Neuronal stem cell (in vitro differentiated cells): ENCODE measurements at regions not wholly inside any gene's neighbourhood (a gene's known extent, or its start where the extent isn't known, plus 50 kb on each side); places are given as distances from the start of the nearest gene placed in this dataset.

Experiments used
- DNase-seq: peaks from one replicate; pipeline ENCODE4 v3.0.0-alpha.2; 2013; ENCODE audit warnings: low spot score
- H2AFZ ChIP-seq: one replicate; pipeline ENCODE4 v1.6.1; 2013; ENCODE audit warnings: mild to moderate bottlenecking, low read length, inconsistent platforms
- H2AK5ac ChIP-seq: 2 replicates; pipeline ENCODE4 v1.6.1; 2013; ENCODE audit warnings: low read depth, mild to moderate bottlenecking, inconsistent platforms, low read length, moderate library complexity, mixed read lengths
- H2BK120ac ChIP-seq: 2 replicates; pipeline ENCODE4 v1.6.1; 2013; ENCODE audit warnings: low read depth, mild to moderate bottlenecking, inconsistent platforms, low read length, moderate library complexity, mixed read lengths
- H2BK12ac ChIP-seq: one replicate; pipeline ENCODE4 v1.6.1; 2013; ENCODE audit warnings: low read length, inconsistent platforms
- H2BK15ac ChIP-seq: 2 replicates; pipeline ENCODE4 v1.6.1; 2013; ENCODE audit warnings: mild to moderate bottlenecking, low read length, inconsistent platforms, mixed read lengths
- H2BK5ac ChIP-seq: one replicate; pipeline ENCODE4 v1.6.1; 2013; ENCODE audit warnings: inconsistent platforms, mild to moderate bottlenecking, low read length, moderate library complexity
- H3K14ac ChIP-seq: one replicate; pipeline ENCODE4 v1.6.1; 2013; ENCODE audit warnings: low read length, inconsistent platforms
- H3K18ac ChIP-seq: 2 replicates; pipeline ENCODE4 v1.6.1; 2013; ENCODE audit warnings: low read length, inconsistent platforms
- H3K23ac ChIP-seq: 2 replicates; pipeline ENCODE4 v1.6.1; 2013; ENCODE audit warnings: low read depth, mild to moderate bottlenecking, mixed read lengths, low read length, inconsistent platforms; ENCODE audit not compliant: poor library complexity
- H3K27ac ChIP-seq: replicated peaks from 3 replicates; pipeline ENCODE4 v1.5.1; 2013; ENCODE audit warnings: low read length, inconsistent platforms
- H3K27me3 ChIP-seq, 3 experiments: 2 replicates each; pipeline ENCODE4 v1.6.1; 2013; ENCODE audit warnings: low read length in 3 of 3, mild to moderate bottlenecking in 2 of 3, inconsistent platforms in 1 of 3, low read depth in 1 of 3, mixed read lengths in 1 of 3, moderate library complexity in 1 of 3; ENCODE audit not compliant: control insufficient read depth in 3 of 3, insufficient read depth in 3 of 3
- H3K36me3 ChIP-seq, 2 donors: replicated peaks in 1 of 2; 2 replicates each; pipeline ENCODE4 v1.6.1; 2013; ENCODE audit warnings: low read length in 2 of 2; ENCODE audit not compliant: control insufficient read depth in 2 of 2, insufficient read depth in 2 of 2
- H3K4ac ChIP-seq: 2 replicates; pipeline ENCODE4 v1.6.1; 2013; ENCODE audit warnings: inconsistent platforms, mild to moderate bottlenecking, low read length, moderate library complexity
- H3K4me1 ChIP-seq, 2 donors: 1 replicate in 1 of 2; 2 replicates in 1 of 2; pipeline ENCODE4 v1.6.1; 2013; ENCODE audit warnings: low read length in 2 of 2, low read depth in 1 of 2; ENCODE audit not compliant: control insufficient read depth in 2 of 2, insufficient read depth in 1 of 2
- H3K4me2 ChIP-seq: one replicate; pipeline ENCODE4 v1.6.1; 2013; ENCODE audit warnings: mild to moderate bottlenecking, low read length, inconsistent platforms; ENCODE audit not compliant: insufficient read depth, poor library complexity, severe bottlenecking
- H3K4me3 ChIP-seq, 2 donors: 2 replicates each; pipeline ENCODE4 v1.5.1; 2013; ENCODE audit warnings: low read length in 2 of 2, mild to moderate bottlenecking in 2 of 2, inconsistent platforms in 1 of 2, moderate library complexity in 1 of 2
- H3K79me1 ChIP-seq: one replicate; pipeline ENCODE4 v1.6.1; 2013; ENCODE audit warnings: low read depth, mild to moderate bottlenecking, inconsistent platforms, low read length, moderate library complexity
- H3K9ac ChIP-seq: one replicate; pipeline ENCODE4 v1.6.1; 2013; ENCODE audit warnings: mild to moderate bottlenecking, low read depth, low read length, inconsistent platforms; ENCODE audit not compliant: poor library complexity
- H3K9me3 ChIP-seq, 2 donors: replicated peaks in 1 of 2; 2 replicates each; pipeline versions ENCODE3 to v1.6.1; 2013; ENCODE audit warnings: low read length in 2 of 2, mild to moderate bottlenecking in 2 of 2, inconsistent platforms in 1 of 2, low read depth in 1 of 2, mixed read lengths in 1 of 2, moderate library complexity in 1 of 2; ENCODE audit not compliant: control insufficient read depth in 2 of 2, insufficient read depth in 1 of 2
- H4K8ac ChIP-seq: one replicate; pipeline ENCODE4 v1.6.1; 2013; ENCODE audit warnings: low read depth, mild to moderate bottlenecking, inconsistent platforms, low read length, moderate library complexity
- H4K91ac ChIP-seq: one replicate; pipeline ENCODE4 v1.6.1; 2013; ENCODE audit warnings: low read length, low read depth, mild to moderate bottlenecking, inconsistent platforms; ENCODE audit not compliant: poor library complexity
- WGBS, 2 donors: extraction: QIAGEN DNeasy Blood & Tissue Kit; methylation state at CpG; one replicate each; pipeline ENCODE4 v1.1.7; 2013; ENCODE audit warnings: missing lambda C conversion rate in 2 of 2, mixed read lengths in 1 of 2; ENCODE audit not compliant: insufficient read length in 2 of 2, insufficient replicate concordance in 1 of 2; ENCODE audit errors: extremely low coverage in 2 of 2; 5-methylcytosine and 5-hydroxymethylcytosine counted together

GRCh38 chr2:65700720-65701119 is 268.3 kb upstream of the SPRED2 start:
- no peak overlapping the region for H2BK12ac ChIP-seq
- H2AFZ ChIP-seq, result no peak overlapping the region
- no peaks in the 10 kb centered on the region for H3K9me3 ChIP-seq
- H3K4me3 ChIP-seq, result no peak overlapping the region
- H3K4me1 ChIP-seq, result peaks cover 0 to 2% of the 10 kb centered on the region in 2 donors
- H2BK5ac ChIP-seq, result no peak overlapping the region
- no peak overlapping the region for H3K27ac ChIP-seq
- H2BK120ac ChIP-seq, result no peak overlapping the region
- no peak overlapping the region for H3K4ac ChIP-seq
- no peak for DNase-seq
- H2AK5ac ChIP-seq, result no peak overlapping the region
- H3K79me1 ChIP-seq, result no peaks in the 10 kb centered on the region
- H3K27me3 ChIP-seq, result no peaks in the 10 kb centered on the region
- no peaks in the 10 kb centered on the region for H3K36me3 ChIP-seq
- no peak overlapping the region for H3K14ac ChIP-seq
- no peak overlapping the region for H3K18ac ChIP-seq
- H4K91ac ChIP-seq, result no peak overlapping the region
- H3K23ac ChIP-seq, result no peak overlapping the region
- no peak overlapping the region for H3K4me2 ChIP-seq
- H2BK15ac ChIP-seq, result no peak overlapping the region
- WGBS, 2 donors, result no CpG with 5 or more reads among the region's 7 CpGs
- no peak overlapping the region for H3K9ac ChIP-seq
- peak overlapping the region; percentile 24 for H4K8ac ChIP-seq

- Histone ChIP-seq H3K27ac (no peak overlapping the region), H3K79me1 (no peaks in the 10 kb centered on the region), H3K36me3 (no peaks in the 10 kb centered on the region), H3K14ac (no peak overlapping the region), H3K4me1 (peaks cover 0 to 2% of the 10 kb centered on the region in 2 donors), H2AFZ (no peak overlapping the region), H2AK5ac (no peak overlapping the region), H2BK120ac (no peak overlapping the region), H2BK5ac (no peak overlapping the region), H4K91ac (no peak overlapping the region), H3K4ac (no peak overlapping the region), H3K27me3 (no peaks in the 10 kb centered on the region), H3K23ac (no peak overlapping the region), H3K9me3 (no peaks in the 10 kb centered on the region), H3K18ac (peak overlapping the region; percentile 29), H4K8ac (no peak overlapping the region), H3K4me3 (no peak overlapping the region), H3K9ac (no peak overlapping the region), H2BK12ac (no peak overlapping the region), H3K4me2 (no peak overlapping the region), H2BK15ac (no peak overlapping the region)
- no peak for DNase-seq
- WGBS, 2 donors, result no CpG with 5 or more reads among the region's 10 CpGs
These were observed 267.7 kb upstream of the SPRED2 start for GRCh38 chr2:65700004-65700651.

- Histone ChIP-seq H3K23ac (no peak overlapping the region), H3K4me2 (no peak overlapping the region), H3K4ac (no peak overlapping the region), H2BK5ac (no peak overlapping the region), H3K4me3 (no peak overlapping the region), H3K36me3 (no peaks in the 10 kb centered on the region), H2BK15ac (no peak overlapping the region), H3K27ac (no peak overlapping the region), H3K79me1 (no peaks in the 10 kb centered on the region), H2AK5ac (no peak overlapping the region), H3K18ac (no peak overlapping the region), H2AFZ (no peak overlapping the region), H4K91ac (no peak overlapping the region), H2BK12ac (no peak overlapping the region), H3K9ac (no peak overlapping the region), H4K8ac (no peak overlapping the region), H2BK120ac (no peak overlapping the region), H3K27me3 (no peaks in the 10 kb centered on the region), H3K9me3 (no peaks in the 10 kb centered on the region), H3K4me1 (no peaks in the 10 kb centered on the region), H3K14ac (no peak overlapping the region)
- DNase-seq, result no peak
- WGBS, 2 donors, result no CpG with 5 or more reads among the region's 5 CpGs
These were observed 259.4 kb upstream of the SPRED2 start for GRCh38 chr2:65691816-65692215.

- H3K23ac ChIP-seq, result no peak overlapping the region
- no peaks in the 10 kb centered on the region for H3K36me3 ChIP-seq
- no peaks in the 10 kb centered on the region for H3K27me3 ChIP-seq
- no peak overlapping the region for H2AFZ ChIP-seq
- H3K4me2 ChIP-seq, result no peak overlapping the region
- no peak overlapping the region for H3K9ac ChIP-seq
- H3K27ac ChIP-seq, result no peak overlapping the region
- DNase-seq, result no peak
- no peak overlapping the region for H2BK12ac ChIP-seq
- no peaks in the 10 kb centered on the region for H3K79me1 ChIP-seq
- H3K14ac ChIP-seq, result no peak overlapping the region
- no peak overlapping the region for H4K8ac ChIP-seq
- no peak overlapping the region for H2BK15ac ChIP-seq
- no peaks in the 10 kb centered on the region for H3K4me1 ChIP-seq
- H2AK5ac ChIP-seq, result no peak overlapping the region
- H4K91ac ChIP-seq, result no peak overlapping the region
- WGBS, 2 donors, result no CpG with 5 or more reads among the region's 4 CpGs
- H2BK5ac ChIP-seq, result no peak overlapping the region
- no peak overlapping the region for H3K4ac ChIP-seq
- H3K18ac ChIP-seq, result no peak overlapping the region
- no peak overlapping the region for H3K4me3 ChIP-seq
- no peak overlapping the region for H2BK120ac ChIP-seq
- no peaks in the 10 kb centered on the region for H3K9me3 ChIP-seq
These were observed 255.9 kb upstream of the SPRED2 start for GRCh38 chr2:65688141-65688886.
